ENCODE measurements at regions not wholly inside any gene's neighbourhood (a gene's known extent, or its start where the extent isn't known, plus 50 kb on each side); places are given as distances from the start of the nearest gene placed in this dataset.
A peak's percentile ranks its signal among the peaks of the same experiment; 100 is the strongest.
"Not testable (repeated sequence)": the region's sequence is repeated elsewhere in the genome, so short reads cannot be mapped to it uniquely, and the experiment has no call there.

DNA sequence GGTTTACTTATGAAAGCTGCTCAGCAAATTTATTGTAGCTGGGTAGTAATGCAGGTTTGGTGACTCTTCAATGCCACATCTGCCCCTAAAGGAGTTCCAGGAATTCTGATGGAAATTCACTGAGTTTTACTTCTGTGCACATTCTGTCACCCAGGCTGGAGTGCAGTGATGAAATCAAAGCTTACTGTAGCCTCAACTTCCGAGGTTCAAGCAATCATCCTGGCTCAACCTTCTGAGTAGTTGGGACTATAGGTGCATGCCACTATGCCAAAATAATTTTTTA lies 150.6 kb upstream of the RUNX1 start:
- no peak for DNase-seq (ENCODE audit: low spot score)

GRCh38 chr21:35198982-35199732 lies 150.1 kb upstream of the RUNX1 start:
- DNase-seq (ENCODE audit: low spot score), result no peak

- DNase-seq (ENCODE audit: low spot score), result no peak
Observed at GRCh38 chr21:35198565-35198964, 149.5 kb upstream of the RUNX1 start.

- no peak for DNase-seq (ENCODE audit: low spot score)
Observed at GRCh38 chr21:35197992-35198431, 148.9 kb upstream of the RUNX1 start.

DNA sequence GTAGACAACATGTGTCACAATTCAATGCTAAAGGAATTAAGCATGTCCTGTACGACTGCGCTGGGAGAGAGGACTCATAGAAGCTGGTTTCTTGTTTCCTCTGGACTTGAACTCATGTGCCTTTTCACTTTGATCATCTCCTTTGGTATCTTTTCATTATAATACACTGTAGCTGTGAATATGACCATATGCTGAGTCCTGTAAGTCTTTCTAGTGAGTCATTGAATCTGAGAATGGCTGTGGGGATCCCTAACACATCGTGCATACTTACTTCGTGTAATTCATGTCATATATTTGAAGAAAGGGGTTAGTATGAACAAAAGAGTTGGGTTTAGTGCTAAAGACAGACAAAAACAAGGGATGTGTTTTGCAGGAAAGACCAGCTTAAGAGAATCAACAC lies 148.1 kb upstream of the RUNX1 start:
- no peak for DNase-seq (ENCODE audit: low spot score)

- DNase-seq (ENCODE audit: low spot score), result no peak
Observed at GRCh38 chr21:35196128-35196527, 147.0 kb upstream of the RUNX1 start.

GRCh38 chr21:35195232-35195631 lies 146.1 kb upstream of the RUNX1 start:
- DNase-seq (ENCODE audit: low spot score), result no peak

DNA sequence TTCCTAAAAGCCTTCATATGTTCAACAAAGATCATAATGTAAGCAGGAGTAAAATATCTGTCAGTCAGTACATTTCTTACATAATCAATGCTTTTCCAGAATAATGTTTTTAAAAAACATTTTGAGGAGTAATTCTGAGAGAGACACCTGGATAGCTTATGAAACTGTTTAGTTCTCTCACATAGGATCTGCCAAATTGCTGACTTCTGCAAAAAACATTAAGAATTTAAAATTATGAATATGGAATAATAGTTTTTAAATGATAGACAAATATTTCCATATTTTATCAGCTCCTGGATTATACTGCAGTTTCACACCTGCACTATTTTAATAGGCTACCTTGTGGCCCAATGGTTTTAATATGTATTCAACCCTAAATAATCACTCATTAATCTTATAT lies 142.7 kb upstream of the RUNX1 start:
- no peak for DNase-seq (ENCODE audit: low spot score)

- no peak for DNase-seq (ENCODE audit: low spot score)
Observed at GRCh38 chr21:35191128-35191527, 142.0 kb upstream of the RUNX1 start.

DNA sequence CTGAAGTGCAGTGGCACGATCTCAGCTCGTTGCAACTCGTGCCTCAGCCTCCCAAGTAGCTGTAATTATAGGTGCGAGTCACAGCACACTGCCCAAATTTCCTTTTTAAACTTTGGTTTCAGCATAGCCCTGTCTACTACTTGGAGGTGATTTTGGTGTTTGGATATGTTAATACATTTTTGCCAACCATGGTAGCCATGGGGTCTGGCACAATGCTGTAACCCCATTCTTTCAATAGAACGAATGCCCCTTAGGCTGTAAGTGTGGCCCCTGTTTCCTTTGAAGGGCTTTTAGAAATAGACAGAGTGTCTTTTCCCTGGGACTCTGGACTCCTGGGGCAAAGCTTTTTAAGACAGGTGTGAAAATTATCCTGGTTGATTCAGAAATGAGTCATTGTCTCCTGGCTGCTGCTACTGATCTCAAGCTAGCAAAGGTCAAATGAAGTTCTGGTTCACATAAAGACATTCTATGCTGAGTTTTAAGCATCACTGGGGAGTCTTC lies 141.1 kb upstream of the RUNX1 start:
- DNase-seq (ENCODE audit: low spot score), result no peak

- no peak for DNase-seq (ENCODE audit: low spot score)
Observed at GRCh38 chr21:35189077-35189863, 140.2 kb upstream of the RUNX1 start.

DNA sequence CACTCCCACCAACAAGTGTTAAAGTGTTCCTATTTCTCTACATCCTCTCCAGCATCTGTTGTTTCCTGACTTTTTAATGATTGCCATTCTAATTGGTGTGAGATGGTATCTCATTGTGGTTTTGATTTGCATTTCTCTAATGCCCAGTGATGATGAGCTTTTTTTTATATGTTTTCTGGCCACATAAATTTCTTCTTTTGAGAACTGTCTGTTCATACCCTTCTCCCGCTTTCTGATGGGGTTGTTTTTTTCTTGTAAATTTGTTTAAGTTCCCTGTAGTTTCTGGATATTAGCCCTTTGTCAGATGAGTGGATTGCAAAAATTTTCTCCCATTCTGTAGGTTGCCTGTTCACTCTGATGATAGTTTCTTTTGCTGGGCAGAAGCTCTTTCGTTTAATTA lies 134.3 kb upstream of the RUNX1 start:
- DNase-seq (ENCODE audit: low spot score), result not testable (repeated sequence)

GRCh38 chr21:35179990-35180540 lies 131.0 kb upstream of the RUNX1 start:
- peak; percentile 4 for DNase-seq (ENCODE audit: low spot score)

GRCh38 chr21:35178827-35179226 lies 129.7 kb upstream of the RUNX1 start:
- DNase-seq (ENCODE audit: low spot score), result peak; percentile 61

DNA sequence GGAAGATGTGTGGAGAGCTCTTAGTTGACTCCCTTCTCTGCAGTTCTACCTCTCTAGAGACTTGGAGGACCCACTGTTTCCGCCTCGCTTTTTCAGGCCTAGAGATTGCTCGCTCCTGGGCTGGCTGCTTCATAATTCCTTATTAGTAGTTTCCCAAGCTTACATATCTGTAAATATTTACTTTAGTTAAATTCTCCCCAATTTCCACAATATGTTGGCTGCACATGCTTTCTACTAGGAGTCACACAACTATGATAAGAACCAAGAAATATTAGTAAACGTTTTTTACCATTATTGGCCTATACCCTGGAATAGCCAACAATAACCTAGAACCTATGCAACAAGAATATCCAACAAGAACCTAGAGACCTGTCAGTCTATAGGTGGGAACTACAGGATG lies 129.0 kb upstream of the RUNX1 start:
- no peak for DNase-seq (ENCODE audit: low spot score)

GRCh38 chr21:35172231-35172630 lies 123.1 kb upstream of the RUNX1 start:
- DNase-seq (ENCODE audit: low spot score), result no peak

DNA sequence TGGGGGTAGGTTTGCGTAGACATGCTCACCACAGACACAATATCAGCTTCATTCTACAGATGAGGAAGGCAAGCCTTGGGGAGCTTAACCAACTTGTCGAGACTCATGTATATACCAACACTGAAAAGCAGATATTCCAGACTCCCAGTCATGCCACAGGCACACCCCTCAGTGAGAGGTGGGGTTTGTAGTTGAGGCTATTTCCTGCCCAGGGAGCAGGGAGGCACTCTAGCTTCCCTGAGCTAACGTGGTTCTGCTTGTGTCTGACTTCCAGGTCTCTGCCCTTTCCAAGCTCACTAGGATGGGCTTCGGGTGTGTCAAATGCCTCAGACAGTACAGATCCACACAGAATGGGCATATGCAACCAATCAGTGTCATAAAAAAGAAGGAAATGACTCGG lies 122.3 kb upstream of the RUNX1 start:
- no peak for DNase-seq (ENCODE audit: low spot score)

DNA sequence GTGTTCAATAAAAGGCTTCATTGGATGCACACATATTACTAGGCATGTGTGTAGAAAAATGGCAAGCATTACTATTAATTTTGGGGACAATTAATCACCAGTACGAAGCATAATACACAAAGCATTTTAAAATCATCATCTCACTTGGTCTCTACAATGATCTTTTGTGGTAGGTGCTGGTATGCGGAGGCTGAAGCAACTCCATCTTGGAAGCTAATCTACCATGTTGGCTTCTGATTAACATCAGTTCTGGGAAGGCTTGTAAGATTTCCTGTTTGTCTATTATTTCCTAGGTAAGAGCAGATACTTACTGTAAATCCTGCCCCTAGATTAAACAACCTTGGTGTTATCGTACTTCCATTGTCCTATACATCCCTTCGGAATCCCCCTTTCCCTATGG lies 121.7 kb upstream of the RUNX1 start:
- no peak for DNase-seq (ENCODE audit: low spot score)

- DNase-seq (ENCODE audit: low spot score), result no peak
Observed at GRCh38 chr21:35170244-35170643, 121.1 kb upstream of the RUNX1 start.

DNA sequence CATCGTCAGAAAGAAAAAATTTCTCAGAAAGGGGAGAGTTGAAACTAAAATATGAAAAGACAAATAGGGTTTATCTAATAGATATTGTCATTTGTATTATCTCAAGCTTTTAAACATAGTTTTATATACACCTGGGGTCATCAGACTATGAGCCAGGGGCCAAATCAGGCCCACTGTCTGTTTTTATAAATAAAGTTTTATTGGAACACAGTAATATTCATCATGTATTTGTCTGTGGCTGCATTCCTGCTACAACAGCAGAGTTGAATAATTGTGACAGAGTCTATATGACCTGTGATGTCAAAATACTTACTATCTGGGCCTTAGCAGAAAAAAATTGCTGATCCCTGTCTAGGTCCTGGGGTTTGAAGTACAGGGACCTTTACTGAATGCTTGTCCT lies 120.5 kb upstream of the RUNX1 start:
- no peak for DNase-seq (ENCODE audit: low spot score)

GRCh38 chr21:35168735-35169134 lies 119.6 kb upstream of the RUNX1 start:
- DNase-seq (ENCODE audit: low spot score), result no peak

DNA sequence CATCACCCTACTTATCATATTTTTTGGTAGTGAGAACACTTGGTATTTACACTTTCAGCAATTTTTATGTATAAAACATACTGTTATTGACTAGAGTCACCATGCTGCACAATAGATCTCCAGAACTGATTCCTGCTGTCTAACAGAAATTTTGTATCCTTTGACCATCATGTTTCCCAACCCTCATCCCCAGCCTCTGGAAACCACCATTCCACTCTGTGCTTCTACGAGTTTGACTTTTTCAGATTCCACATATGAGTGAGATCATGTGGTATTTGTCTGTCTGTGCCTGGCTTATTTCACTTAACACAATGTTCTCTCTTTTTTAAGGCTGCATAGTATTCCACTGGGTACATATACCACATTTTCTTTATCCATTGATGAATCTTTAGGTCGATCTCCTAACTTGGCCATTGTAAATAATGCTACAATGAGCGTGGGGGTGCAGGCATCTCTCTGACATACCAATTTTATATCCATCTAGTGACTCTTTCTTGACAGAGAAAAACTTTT lies 115.9 kb upstream of the RUNX1 start:
- DNase-seq (ENCODE audit: low spot score), result no peak

DNA sequence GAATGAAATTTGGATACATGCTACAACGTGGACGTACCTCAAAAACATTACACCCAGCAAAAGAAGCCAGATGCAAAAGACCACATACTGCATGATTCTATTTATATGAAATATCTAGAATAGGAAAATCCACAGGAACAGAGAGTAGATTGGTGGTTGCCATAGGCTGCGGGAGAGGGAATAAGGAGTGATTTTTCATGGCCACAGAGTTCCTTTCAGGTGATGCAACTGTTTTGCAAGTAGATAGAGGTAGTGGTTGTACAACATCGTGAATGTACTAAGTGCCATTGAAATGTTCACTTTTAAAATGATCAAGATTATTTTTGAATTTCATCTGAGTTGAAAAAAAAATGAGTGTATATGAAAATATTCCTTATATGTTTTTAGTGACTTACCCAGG lies 115.3 kb upstream of the RUNX1 start:
- DNase-seq (ENCODE audit: low spot score), result no peak

All from activated CD4-positive, alpha-beta T cell treated with anti-CD3 and anti-CD28 coated beads, Interleukin-2, Interleukin-4, amounts not matched to agents 100 ng/mL and 50 ng/mL, durations not matched to agents 16 hours and 8 hours (primary cell).